GM23338 (cell line): ENCODE measurements at regions not wholly inside any gene's neighbourhood (a gene's known extent, or its start where the extent isn't known, plus 50 kb on each side); places are given as distances from the start of the nearest gene placed in this dataset.
"Not testable (repeated sequence)": the region's sequence is repeated elsewhere in the genome, so short reads cannot be mapped to it uniquely, and the experiment has no call there.

Source experiments
- EZH2 ChIP-seq: fragments of 200-600 bp; sonication (generic); IDR thresholded peaks from one replicate; pipeline ENCODE4 v1.8.0; 2017; ENCODE audit warnings: antibody characterized with exemption, mild to moderate bottlenecking, low read depth; ENCODE audit not compliant: unreplicated experiment
- POLR2AphosphoS5 ChIP-seq: IDR thresholded peaks from 2 replicates; pipeline ENCODE4 v1.6.1; 2016; ENCODE audit warnings: antibody characterized with exemption, low read depth
- TF ChIP-seq, protein P1 (sequence below), 2 experiments: fragments of 200-600 bp in 1 of 2; sonication (generic) in 1 of 2; conservative IDR thresholded peaks; 2 replicates each; pipeline versions ENCODE4 v1.5.1 to v1.6.1; 2016 to 2017; ENCODE audit warnings: antibody characterized with exemption in 2 of 2, low read depth in 2 of 2, mild to moderate bottlenecking in 2 of 2, moderate library complexity in 1 of 2
- TF ChIP-seq, protein P2 (sequence below): IDR thresholded peaks from one replicate; pipeline ENCODE4 v1.6.1; 2018; ENCODE audit warnings: antibody characterized with exemption; ENCODE audit not compliant: unreplicated experiment

- not testable (repeated sequence) for TF ChIP-seq EZH2, POLR2AphosphoS5
- TF ChIP-seq, protein P1, sequence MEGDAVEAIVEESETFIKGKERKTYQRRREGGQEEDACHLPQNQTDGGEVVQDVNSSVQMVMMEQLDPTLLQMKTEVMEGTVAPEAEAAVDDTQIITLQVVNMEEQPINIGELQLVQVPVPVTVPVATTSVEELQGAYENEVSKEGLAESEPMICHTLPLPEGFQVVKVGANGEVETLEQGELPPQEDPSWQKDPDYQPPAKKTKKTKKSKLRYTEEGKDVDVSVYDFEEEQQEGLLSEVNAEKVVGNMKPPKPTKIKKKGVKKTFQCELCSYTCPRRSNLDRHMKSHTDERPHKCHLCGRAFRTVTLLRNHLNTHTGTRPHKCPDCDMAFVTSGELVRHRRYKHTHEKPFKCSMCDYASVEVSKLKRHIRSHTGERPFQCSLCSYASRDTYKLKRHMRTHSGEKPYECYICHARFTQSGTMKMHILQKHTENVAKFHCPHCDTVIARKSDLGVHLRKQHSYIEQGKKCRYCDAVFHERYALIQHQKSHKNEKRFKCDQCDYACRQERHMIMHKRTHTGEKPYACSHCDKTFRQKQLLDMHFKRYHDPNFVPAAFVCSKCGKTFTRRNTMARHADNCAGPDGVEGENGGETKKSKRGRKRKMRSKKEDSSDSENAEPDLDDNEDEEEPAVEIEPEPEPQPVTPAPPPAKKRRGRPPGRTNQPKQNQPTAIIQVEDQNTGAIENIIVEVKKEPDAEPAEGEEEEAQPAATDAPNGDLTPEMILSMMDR (conservative IDR thresholded peaks at IDR 0.05; ENCODE audit: low read depth in 2 of 2) = not testable (repeated sequence)
- TF ChIP-seq, protein P2, sequence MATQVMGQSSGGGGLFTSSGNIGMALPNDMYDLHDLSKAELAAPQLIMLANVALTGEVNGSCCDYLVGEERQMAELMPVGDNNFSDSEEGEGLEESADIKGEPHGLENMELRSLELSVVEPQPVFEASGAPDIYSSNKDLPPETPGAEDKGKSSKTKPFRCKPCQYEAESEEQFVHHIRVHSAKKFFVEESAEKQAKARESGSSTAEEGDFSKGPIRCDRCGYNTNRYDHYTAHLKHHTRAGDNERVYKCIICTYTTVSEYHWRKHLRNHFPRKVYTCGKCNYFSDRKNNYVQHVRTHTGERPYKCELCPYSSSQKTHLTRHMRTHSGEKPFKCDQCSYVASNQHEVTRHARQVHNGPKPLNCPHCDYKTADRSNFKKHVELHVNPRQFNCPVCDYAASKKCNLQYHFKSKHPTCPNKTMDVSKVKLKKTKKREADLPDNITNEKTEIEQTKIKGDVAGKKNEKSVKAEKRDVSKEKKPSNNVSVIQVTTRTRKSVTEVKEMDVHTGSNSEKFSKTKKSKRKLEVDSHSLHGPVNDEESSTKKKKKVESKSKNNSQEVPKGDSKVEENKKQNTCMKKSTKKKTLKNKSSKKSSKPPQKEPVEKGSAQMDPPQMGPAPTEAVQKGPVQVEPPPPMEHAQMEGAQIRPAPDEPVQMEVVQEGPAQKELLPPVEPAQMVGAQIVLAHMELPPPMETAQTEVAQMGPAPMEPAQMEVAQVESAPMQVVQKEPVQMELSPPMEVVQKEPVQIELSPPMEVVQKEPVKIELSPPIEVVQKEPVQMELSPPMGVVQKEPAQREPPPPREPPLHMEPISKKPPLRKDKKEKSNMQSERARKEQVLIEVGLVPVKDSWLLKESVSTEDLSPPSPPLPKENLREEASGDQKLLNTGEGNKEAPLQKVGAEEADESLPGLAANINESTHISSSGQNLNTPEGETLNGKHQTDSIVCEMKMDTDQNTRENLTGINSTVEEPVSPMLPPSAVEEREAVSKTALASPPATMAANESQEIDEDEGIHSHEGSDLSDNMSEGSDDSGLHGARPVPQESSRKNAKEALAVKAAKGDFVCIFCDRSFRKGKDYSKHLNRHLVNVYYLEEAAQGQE = not testable (repeated sequence)
Observed at GRCh38 chr2:122571471-122571870, 816.0 kb downstream of the TSN start.
